ENCODE measurements at regions not wholly inside any gene's neighbourhood (a gene's known extent, or its start where the extent isn't known, plus 50 kb on each side); places are given as distances from the start of the nearest gene placed in this dataset.

DNA sequence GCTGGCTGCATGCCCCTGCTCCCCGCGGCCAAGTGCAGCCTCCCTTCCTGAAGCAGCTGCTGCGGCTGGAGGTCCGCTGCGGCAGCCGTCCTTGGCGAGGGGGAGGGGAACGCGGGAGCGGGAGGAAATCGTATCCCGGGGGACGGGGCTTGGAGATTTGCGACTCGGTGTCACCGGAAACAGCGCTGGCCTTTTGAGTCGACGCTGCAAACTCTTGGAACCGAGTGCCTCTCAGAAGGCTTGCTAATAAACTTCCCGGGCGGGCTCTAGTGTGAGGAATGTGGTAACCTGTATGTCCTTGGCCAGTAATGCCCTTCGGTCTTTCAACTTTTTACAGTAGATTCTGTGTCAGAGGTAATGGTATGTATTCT lies 82.7 kb downstream of the PTPDC1 start:
- no peak for TF ChIP-seq YY1 (IDR thresholded peaks at IDR 0.05; ENCODE audit: insufficient read depth, insufficient read length)
- TF ChIP-seq ZNF274 (IDR thresholded peaks at IDR 0.05; ENCODE audit: low read depth, low read length) = no peak
- TF ChIP-seq SUZ12 (IDR thresholded peaks at IDR 0.05; ENCODE audit: extremely low read depth, insufficient read depth, insufficient read length) = no peak
